WTC11 (cell line): ENCODE measurements at regions not wholly inside any gene's neighbourhood (a gene's known extent, or its start where the extent isn't known, plus 50 kb on each side); places are given as distances from the start of the nearest gene placed in this dataset.

ENCODE experiments used
- ATAC-seq: fragments of 200-7000 bp; cut with Tn5 transposase; 2 replicates; pipeline ENCODE4 v1.10.0; 2021; ENCODE audit warnings: mild to moderate bottlenecking, moderate library complexity
- CTCF ChIA-PET: fragments of 300-600 bp; sonication (Branson Sonifier 250); formaldehyde crosslinking; loops from one replicate; lab custom pipeline; 2021; ENCODE audit warnings: antibody characterized with exemption; lab: Charles Lee
- POLR2A ChIA-PET: fragments of 350-600 bp; sonication (Branson Sonifier 250); formaldehyde crosslinking; loops from one replicate; lab custom pipeline; 2021; ENCODE audit warnings: antibody characterized with exemption; lab: Charles Lee
- DNase-seq: peaks from one replicate; pipeline ENCODE4 v3.0.0; 2021; ENCODE audit warnings: low spot score
- H3K27ac Mint-ChIP-seq: 2 replicates; pipeline ENCODE4 v1.8.0; 2021; ENCODE audit warnings: mixed read lengths
- H3K27me3 Mint-ChIP-seq: 2 replicates; pipeline ENCODE4 v1.8.0; 2021; ENCODE audit warnings: low read depth, mild to moderate bottlenecking, moderate library complexity, mixed read lengths
- H3K36me3 Mint-ChIP-seq: 2 replicates; pipeline ENCODE4 v1.8.0; 2021; ENCODE audit warnings: mixed read lengths
- H3K4me1 Mint-ChIP-seq: 2 replicates; pipeline ENCODE4 v1.8.0; 2022; ENCODE audit warnings: mixed read lengths
- H3K4me3 Mint-ChIP-seq: 2 replicates; pipeline ENCODE4 v1.8.0; 2021; ENCODE audit warnings: mild to moderate bottlenecking, moderate library complexity, mixed read lengths
- H3K9me3 Mint-ChIP-seq: 2 replicates; pipeline ENCODE4 v1.8.0; 2021; ENCODE audit warnings: mixed read lengths
- ATF3 ChIP-seq: sonication (generic); formaldehyde crosslinking; conservative IDR thresholded peaks from 2 replicates; pipeline ENCODE4 v1.8.1; 2022; ENCODE audit warnings: mild to moderate bottlenecking, missing genetic modification reagents
- CDX4 ChIP-seq: fragments of 250-450 bp; sonication (Bioruptor Pico); IDR thresholded peaks from 2 replicates; pipeline ENCODE4 v1.9.0; 2021; ENCODE audit warnings: moderate library complexity, mild to moderate bottlenecking, inconsistent platforms, borderline replicate concordance
- ELF4 ChIP-seq: sonication (generic); formaldehyde crosslinking; IDR thresholded peaks from 2 replicates; pipeline ENCODE4 v1.8.1; 2022; ENCODE audit warnings: low read depth, mild to moderate bottlenecking, moderate library complexity, missing genetic modification reagents
- ESRRA ChIP-seq: sonication (generic); formaldehyde crosslinking; IDR thresholded peaks from 2 replicates; pipeline ENCODE4 v1.8.1; 2022; ENCODE audit warnings: mild to moderate bottlenecking, missing genetic modification reagents, borderline replicate concordance
- FOXJ3 ChIP-seq: sonication (generic); formaldehyde crosslinking; IDR thresholded peaks from 2 replicates; pipeline ENCODE4 v1.9.0; 2021; ENCODE audit warnings: missing genetic modification reagents, mild to moderate bottlenecking, borderline replicate concordance
- GABPB1 ChIP-seq: sonication (generic); formaldehyde crosslinking; IDR thresholded peaks from 2 replicates; pipeline ENCODE4 v1.8.1; 2023; ENCODE audit warnings: mild to moderate bottlenecking, missing genetic modification reagents
- GRHL2 ChIP-seq: fragments of 250-450 bp; sonication (Bioruptor Pico); IDR thresholded peaks from 2 replicates; pipeline ENCODE4 v1.8.0; 2022; ENCODE audit warnings: mild to moderate bottlenecking, moderate library complexity; ENCODE audit not compliant: insufficient replicate concordance, severe bottlenecking
- NFATC4 ChIP-seq: fragments of 250-450 bp; sonication (Bioruptor Pico); IDR thresholded peaks from 2 replicates; pipeline ENCODE4 v1.9.0; 2021; ENCODE audit warnings: mild to moderate bottlenecking
- SMAD3 ChIP-seq: sonication (generic); formaldehyde crosslinking; IDR thresholded peaks from 2 replicates; pipeline ENCODE4 v1.8.0; 2022; ENCODE audit warnings: missing genetic modification reagents, mild to moderate bottlenecking, borderline replicate concordance
- SP1 ChIP-seq: sonication (generic); formaldehyde crosslinking; conservative IDR thresholded peaks from 2 replicates; pipeline ENCODE4 v1.8.1; 2022; ENCODE audit warnings: missing genetic modification reagents
- STAT6 ChIP-seq: sonication (generic); formaldehyde crosslinking; conservative IDR thresholded peaks from 2 replicates; pipeline ENCODE4 v1.8.1; 2023; ENCODE audit warnings: mild to moderate bottlenecking, low read depth, missing genetic modification reagents, moderate library complexity
- TEAD1 ChIP-seq: sonication (generic); formaldehyde crosslinking; IDR thresholded peaks from 2 replicates; pipeline ENCODE4 v1.8.0; 2022; ENCODE audit warnings: mild to moderate bottlenecking, missing genetic modification reagents
- ZNF121 ChIP-seq: sonication (generic); formaldehyde crosslinking; IDR thresholded peaks from 2 replicates; pipeline ENCODE4 v1.8.0; 2023; ENCODE audit warnings: missing genetic modification reagents
- ZNF138 ChIP-seq: sonication (generic); formaldehyde crosslinking; conservative IDR thresholded peaks from 2 replicates; pipeline ENCODE4 v1.8.1; 2022; ENCODE audit warnings: mild to moderate bottlenecking, moderate library complexity, missing genetic modification reagents
- ZNF317 ChIP-seq: sonication (generic); formaldehyde crosslinking; IDR thresholded peaks from 2 replicates; pipeline ENCODE4 v1.8.1; 2023; ENCODE audit warnings: low read depth, mild to moderate bottlenecking, moderate library complexity, missing genetic modification reagents, borderline replicate concordance
- ZNF423 ChIP-seq: fragments of 250-450 bp; sonication (Bioruptor Pico); IDR thresholded peaks from 2 replicates; pipeline ENCODE4 v2.1.2; 2022; ENCODE audit warnings: mild to moderate bottlenecking, moderate library complexity
- TF ChIP-seq, protein P1 (sequence below): sonication (generic); formaldehyde crosslinking; IDR thresholded peaks from 2 replicates; pipeline ENCODE4 v1.8.1; 2023; ENCODE audit warnings: mild to moderate bottlenecking, missing genetic modification reagents
- TF ChIP-seq, protein P2 (sequence below): fragments of 250-450 bp; sonication (Bioruptor Pico); IDR thresholded peaks from 2 replicates; pipeline ENCODE4 v1.9.0; 2021; ENCODE audit warnings: mild to moderate bottlenecking, borderline replicate concordance
- TF ChIP-seq, protein P3 (sequence below): sonication (generic); formaldehyde crosslinking; IDR thresholded peaks from 2 replicates; pipeline ENCODE4 v1.8.0; 2022; ENCODE audit warnings: mild to moderate bottlenecking, missing genetic modification reagents
- TF ChIP-seq, protein P4 (sequence below): fragments of 250-450 bp; sonication (Bioruptor Pico); IDR thresholded peaks from 2 replicates; pipeline ENCODE4 v2.1.2; 2022; ENCODE audit warnings: mild to moderate bottlenecking, moderate library complexity

DNA sequence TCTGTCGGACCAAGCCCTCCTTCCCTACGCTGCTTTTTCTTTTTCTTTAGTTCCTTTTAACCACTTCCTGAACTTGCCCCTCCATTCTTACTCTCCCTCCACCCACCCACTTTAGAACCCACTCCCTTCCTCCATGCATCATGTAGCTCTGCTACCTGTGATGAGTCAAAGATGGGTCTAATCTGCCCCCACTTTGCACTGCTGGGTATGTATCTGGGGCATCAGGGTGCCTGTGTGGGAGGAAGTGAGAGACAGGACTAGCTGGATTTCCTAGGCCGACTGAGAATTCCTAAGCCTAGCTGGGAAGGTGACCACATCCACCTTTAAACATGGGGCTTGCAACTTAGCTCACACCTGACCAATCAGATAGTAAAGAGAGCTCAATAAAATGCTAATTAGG, 157.7 kb downstream of the SEC16B start:
- ChIA-PET CTCF (no interaction called here), POLR2A (no interaction called here)
- Mint-ChIP-seq H3K4me3 (no peak overlapping the region), H3K36me3 (peaks cover 18% of the 10 kb centered on the region; the same call in 1 of the 2 replicates), H3K4me1 (peaks cover 20% of the 10 kb centered on the region), H3K27me3 (no peaks in the 10 kb centered on the region), H3K9me3 (peaks cover 53% of the 10 kb centered on the region), H3K27ac (no peak overlapping the region)
- TF ChIP-seq ZNF423 (CRISPR knock-in tag) (no peak), ESRRA (no peak), ZNF317 (CRISPR knock-in tag) (no peak), ZNF121 (CRISPR knock-in tag) (no peak)
- no peak for DNase-seq
- ATAC-seq = no peak

DNA sequence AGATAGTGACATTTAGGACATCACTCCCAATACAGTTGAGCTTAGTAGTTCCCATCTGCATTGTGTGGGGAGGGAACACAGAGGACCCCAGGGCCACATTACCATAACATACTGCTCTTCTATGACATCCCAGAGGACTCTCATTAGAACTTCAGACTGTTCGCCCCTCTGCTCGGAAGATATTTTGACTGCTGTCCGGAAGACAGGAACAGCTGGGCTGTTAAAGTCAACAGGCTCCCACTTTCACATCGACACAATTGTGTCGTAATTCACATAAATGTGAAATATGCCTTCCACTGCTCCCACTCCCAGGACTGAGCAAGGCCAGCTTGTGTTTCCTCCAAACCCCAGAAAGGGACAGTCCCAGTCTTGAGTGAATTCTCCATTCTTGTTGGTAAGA, 158.4 kb downstream of the SEC16B start:
- POLR2A ChIA-PET = no interaction called here
- peaks cover 11% of the 10 kb centered on the region; the same call in 1 of the 2 replicates for H3K36me3 Mint-ChIP-seq
- H3K4me1 Mint-ChIP-seq = peaks cover 20% of the 10 kb centered on the region
- H3K9me3 Mint-ChIP-seq = peaks cover 46% of the 10 kb centered on the region
- H3K27ac Mint-ChIP-seq = no peak overlapping the region
- CTCF ChIA-PET = no interaction called here
- ATAC-seq (no peak), DNase-seq (no peak)
- peaks cover under 1% of the 10 kb centered on the region; the same call in 1 of the 2 replicates for H3K27me3 Mint-ChIP-seq
- H3K4me3 Mint-ChIP-seq = no peak overlapping the region
- TF ChIP-seq NFATC4 (CRISPR knock-in tag) (no peak), GABPB1 (CRISPR knock-in tag) (no peak), SP1 (CRISPR knock-in tag) (no peak), TEAD1 (no peak), ELF4 (CRISPR knock-in tag) (no peak), CDX4 (CRISPR knock-in tag) (no peak), GRHL2 (CRISPR knock-in tag) (no peak), ZNF121 (CRISPR knock-in tag) (no peak), SMAD3 (CRISPR knock-in tag) (no peak), ZNF138 (CRISPR knock-in tag) (no peak), FOXJ3 (CRISPR knock-in tag) (no peak), STAT6 (CRISPR knock-in tag) (no peak), ATF3 (no peak)
- TF ChIP-seq, protein P1, sequence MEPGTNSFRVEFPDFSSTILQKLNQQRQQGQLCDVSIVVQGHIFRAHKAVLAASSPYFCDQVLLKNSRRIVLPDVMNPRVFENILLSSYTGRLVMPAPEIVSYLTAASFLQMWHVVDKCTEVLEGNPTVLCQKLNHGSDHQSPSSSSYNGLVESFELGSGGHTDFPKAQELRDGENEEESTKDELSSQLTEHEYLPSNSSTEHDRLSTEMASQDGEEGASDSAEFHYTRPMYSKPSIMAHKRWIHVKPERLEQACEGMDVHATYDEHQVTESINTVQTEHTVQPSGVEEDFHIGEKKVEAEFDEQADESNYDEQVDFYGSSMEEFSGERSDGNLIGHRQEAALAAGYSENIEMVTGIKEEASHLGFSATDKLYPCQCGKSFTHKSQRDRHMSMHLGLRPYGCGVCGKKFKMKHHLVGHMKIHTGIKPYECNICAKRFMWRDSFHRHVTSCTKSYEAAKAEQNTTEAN (CRISPR knock-in tag) = no peak
- TF ChIP-seq, protein P2, sequence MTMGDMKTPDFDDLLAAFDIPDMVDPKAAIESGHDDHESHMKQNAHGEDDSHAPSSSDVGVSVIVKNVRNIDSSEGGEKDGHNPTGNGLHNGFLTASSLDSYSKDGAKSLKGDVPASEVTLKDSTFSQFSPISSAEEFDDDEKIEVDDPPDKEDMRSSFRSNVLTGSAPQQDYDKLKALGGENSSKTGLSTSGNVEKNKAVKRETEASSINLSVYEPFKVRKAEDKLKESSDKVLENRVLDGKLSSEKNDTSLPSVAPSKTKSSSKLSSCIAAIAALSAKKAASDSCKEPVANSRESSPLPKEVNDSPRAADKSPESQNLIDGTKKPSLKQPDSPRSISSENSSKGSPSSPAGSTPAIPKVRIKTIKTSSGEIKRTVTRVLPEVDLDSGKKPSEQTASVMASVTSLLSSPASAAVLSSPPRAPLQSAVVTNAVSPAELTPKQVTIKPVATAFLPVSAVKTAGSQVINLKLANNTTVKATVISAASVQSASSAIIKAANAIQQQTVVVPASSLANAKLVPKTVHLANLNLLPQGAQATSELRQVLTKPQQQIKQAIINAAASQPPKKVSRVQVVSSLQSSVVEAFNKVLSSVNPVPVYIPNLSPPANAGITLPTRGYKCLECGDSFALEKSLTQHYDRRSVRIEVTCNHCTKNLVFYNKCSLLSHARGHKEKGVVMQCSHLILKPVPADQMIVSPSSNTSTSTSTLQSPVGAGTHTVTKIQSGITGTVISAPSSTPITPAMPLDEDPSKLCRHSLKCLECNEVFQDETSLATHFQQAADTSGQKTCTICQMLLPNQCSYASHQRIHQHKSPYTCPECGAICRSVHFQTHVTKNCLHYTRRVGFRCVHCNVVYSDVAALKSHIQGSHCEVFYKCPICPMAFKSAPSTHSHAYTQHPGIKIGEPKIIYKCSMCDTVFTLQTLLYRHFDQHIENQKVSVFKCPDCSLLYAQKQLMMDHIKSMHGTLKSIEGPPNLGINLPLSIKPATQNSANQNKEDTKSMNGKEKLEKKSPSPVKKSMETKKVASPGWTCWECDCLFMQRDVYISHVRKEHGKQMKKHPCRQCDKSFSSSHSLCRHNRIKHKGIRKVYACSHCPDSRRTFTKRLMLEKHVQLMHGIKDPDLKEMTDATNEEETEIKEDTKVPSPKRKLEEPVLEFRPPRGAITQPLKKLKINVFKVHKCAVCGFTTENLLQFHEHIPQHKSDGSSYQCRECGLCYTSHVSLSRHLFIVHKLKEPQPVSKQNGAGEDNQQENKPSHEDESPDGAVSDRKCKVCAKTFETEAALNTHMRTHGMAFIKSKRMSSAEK (CRISPR knock-in tag) = no peak
- TF ChIP-seq, protein P3, sequence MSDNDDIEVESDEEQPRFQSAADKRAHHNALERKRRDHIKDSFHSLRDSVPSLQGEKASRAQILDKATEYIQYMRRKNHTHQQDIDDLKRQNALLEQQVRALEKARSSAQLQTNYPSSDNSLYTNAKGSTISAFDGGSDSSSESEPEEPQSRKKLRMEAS = no peak
- TF ChIP-seq, protein P4, sequence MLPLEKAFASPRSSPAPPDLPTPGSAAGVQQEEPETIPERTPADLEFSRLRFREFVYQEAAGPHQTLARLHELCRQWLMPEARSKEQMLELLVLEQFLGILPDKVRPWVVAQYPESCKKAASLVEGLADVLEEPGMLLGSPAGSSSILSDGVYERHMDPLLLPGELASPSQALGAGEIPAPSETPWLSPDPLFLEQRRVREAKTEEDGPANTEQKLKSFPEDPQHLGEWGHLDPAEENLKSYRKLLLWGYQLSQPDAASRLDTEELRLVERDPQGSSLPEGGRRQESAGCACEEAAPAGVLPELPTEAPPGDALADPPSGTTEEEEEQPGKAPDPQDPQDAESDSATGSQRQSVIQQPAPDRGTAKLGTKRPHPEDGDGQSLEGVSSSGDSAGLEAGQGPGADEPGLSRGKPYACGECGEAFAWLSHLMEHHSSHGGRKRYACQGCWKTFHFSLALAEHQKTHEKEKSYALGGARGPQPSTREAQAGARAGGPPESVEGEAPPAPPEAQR (CRISPR knock-in tag) = no peak
